Testis (tissue), 2 donors: ENCODE measurements at regions not wholly inside any gene's neighbourhood (a gene's known extent, or its start where the extent isn't known, plus 50 kb on each side); places are given as distances from the start of the nearest gene placed in this dataset.

Source experiments
- DNase-seq: peaks from one replicate; pipeline ENCODE4 v3.0.0-alpha.2; 2019
- H3K27ac ChIP-seq, 2 donors: fragments of 200-600 bp; sonication (generic); one replicate each; pipeline ENCODE4 v1.5.1; 2019
- H3K27me3 ChIP-seq: fragments of 200-600 bp; sonication (generic); one replicate; pipeline ENCODE4 v1.5.1; 2019
- H3K36me3 ChIP-seq: fragments of 200-600 bp; sonication (generic); one replicate; pipeline ENCODE4 v1.5.1; 2017; ENCODE audit warnings: low read depth; ENCODE audit errors: missing control alignments
- H3K4me1 ChIP-seq: fragments of 200-600 bp; sonication (generic); one replicate; pipeline ENCODE4 v1.5.1; 2019
- H3K4me3 ChIP-seq, 2 donors: fragments of 200-600 bp; sonication (generic); one replicate each; pipeline ENCODE4 v1.5.1; 2017 to 2019
- H3K9me3 ChIP-seq: fragments of 200-600 bp; sonication (generic); one replicate; pipeline ENCODE4 v1.5.1; 2017
- CTCF ChIP-seq, 3 experiments: fragments of 450-650 bp in 2 of 3; fragments of 200-600 bp in 1 of 3; sonication (generic) in 1 of 3; IDR thresholded peaks; one replicate each; pipeline ENCODE4 v1.5.1; 2016 to 2019; ENCODE audit warnings: antibody characterized with exemption in 3 of 3, mild to moderate bottlenecking in 2 of 3, moderate library complexity in 1 of 3
- POLR2A ChIP-seq: fragments of 450-650 bp; IDR thresholded peaks from one replicate; pipeline ENCODE4 v1.6.1; 2017; ENCODE audit warnings: antibody characterized with exemption, mild to moderate bottlenecking, moderate library complexity
- WGBS, 2 donors: methylation state at CpG; one replicate each; pipeline ENCODE4 v1.1.5; 2018; 5-methylcytosine and 5-hydroxymethylcytosine counted together
- intact Hi-C: fragments of 100-400 bp; cut with DNase I; formaldehyde crosslinking; loops from one replicate; pipeline ENCODE4 v1.15.1; 2023; ENCODE audit warnings: low total_unique reads

DNA sequence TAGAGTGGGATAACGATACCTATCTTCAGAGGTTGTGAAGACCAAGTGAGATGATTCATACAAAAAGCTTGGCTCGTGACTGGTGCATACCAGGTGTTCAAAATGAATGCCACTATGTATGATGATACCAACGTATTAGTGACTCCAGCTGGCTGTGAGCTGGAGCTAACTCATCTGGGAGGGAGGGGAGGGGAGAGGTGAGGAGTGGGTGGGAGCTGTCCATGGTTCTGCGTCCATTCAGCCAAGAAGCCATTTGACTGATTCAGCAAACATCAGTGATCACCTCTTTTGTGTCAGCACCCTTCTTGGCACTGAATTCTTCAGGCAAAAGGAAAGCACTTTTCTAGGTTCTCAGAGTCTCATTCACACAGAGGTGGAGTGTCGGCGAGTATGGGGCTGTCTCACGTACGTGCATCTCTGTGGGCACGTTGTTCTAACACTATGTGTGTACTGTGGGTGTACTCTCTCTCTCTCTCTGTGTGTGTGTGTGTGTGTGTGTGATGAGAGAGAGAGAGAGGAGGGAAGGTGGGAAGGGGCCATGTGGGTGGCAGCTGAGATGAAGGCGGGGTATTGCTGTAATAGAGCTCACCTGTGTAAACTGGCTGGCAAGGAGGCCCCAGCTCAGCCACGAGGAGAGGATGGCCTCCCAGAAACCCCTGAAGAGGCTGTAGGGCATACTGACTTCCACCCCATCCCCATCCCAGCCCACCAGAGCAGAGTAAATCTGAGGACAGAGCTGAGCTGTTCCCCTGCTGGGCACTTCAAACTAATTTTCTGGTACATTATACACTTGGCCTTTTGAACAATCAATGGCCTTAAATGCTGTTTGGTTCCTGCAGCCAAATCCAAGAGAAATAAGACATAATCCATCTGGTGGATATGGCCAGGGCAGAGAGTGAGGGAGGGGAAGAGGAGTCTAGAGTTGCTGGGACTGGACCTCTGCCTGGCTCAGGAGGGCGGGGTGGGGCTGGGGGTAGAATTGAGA lies 96.1 kb upstream of the THY1 start:
- intact Hi-C loops = no loop called here
- WGBS, 2 donors = 76 to 81% methylated on average over 12 of the region's 12 CpGs
- H3K4me3 ChIP-seq = no peak overlapping the region
- no peaks in the 10 kb centered on the region for H3K9me3 ChIP-seq
- no peak overlapping the region for H3K27ac ChIP-seq
- H3K27me3 ChIP-seq = no peaks in the 10 kb centered on the region
- DNase-seq = no peak
- H3K36me3 ChIP-seq = no peaks in the 10 kb centered on the region
- no peaks in the 10 kb centered on the region for H3K4me1 ChIP-seq
- TF ChIP-seq POLR2A (no peak), CTCF (IDR thresholded peaks at IDR 0.05) (no peak)

DNA sequence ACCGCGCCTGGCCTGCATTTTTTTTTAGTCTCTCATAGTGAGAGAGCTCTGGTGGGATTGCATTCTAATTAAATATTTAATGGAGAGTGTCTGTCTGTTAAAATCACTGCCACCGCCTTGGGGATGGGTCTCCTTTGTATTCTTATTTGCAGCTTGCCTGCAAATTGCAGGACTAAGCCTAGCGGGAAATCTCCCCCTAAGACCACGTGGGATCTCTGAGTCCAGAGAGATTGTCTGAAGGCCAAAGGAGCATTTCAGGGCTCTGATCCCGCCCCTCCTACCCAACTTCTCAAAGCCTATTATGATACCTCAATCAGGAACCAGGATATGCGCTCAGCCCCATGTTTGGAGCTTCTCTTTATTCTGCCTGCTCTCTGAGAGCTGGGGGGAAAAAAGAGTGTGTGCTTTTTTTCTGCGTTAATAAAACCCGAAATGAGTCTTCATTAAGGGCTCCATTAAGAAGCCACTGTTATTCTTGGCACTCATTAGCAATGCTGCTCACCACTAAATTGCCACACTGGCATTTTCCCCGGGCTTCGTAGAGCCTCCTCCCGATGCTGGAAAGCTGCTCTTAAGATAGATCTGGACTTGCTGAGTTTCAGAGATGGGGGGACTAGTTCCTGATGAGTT lies 92.9 kb upstream of the THY1 start:
- no peaks in the 10 kb centered on the region for H3K9me3 ChIP-seq
- DNase-seq = no peak
- TF ChIP-seq POLR2A (no peak), CTCF (IDR thresholded peaks at IDR 0.05) (no peak)

GRCh38 chr11:119513806-119514170 lies 90.8 kb upstream of the THY1 start:
- DNase-seq = no peak
- Histone ChIP-seq H3K9me3 (no peaks in the 10 kb centered on the region), H3K4me3 (no peak overlapping the region), H3K27ac (no peak overlapping the region), H3K27me3 (no peaks in the 10 kb centered on the region), H3K36me3 (no peaks in the 10 kb centered on the region), H3K4me1 (peaks cover 3% of the 10 kb centered on the region)
- WGBS, 2 donors = 89 to 90% methylated on average over 2 to 5 of the region's 5 CpGs
- TF ChIP-seq CTCF (IDR thresholded peaks at IDR 0.05) (no peak), POLR2A (no peak)
- intact Hi-C loops = no loop called here

More for the DNA sequence above, 92.9 kb upstream of the THY1 start:
- intact Hi-C loops = no loop called here
- Histone ChIP-seq H3K27ac (no peak overlapping the region), H3K4me3 (no peak overlapping the region), H3K4me1 (peaks cover 3% of the 10 kb centered on the region), H3K36me3 (no peaks in the 10 kb centered on the region), H3K27me3 (no peaks in the 10 kb centered on the region)
- 63 to 72% methylated on average over 12 of the region's 12 CpGs for WGBS, 2 donors

DNA sequence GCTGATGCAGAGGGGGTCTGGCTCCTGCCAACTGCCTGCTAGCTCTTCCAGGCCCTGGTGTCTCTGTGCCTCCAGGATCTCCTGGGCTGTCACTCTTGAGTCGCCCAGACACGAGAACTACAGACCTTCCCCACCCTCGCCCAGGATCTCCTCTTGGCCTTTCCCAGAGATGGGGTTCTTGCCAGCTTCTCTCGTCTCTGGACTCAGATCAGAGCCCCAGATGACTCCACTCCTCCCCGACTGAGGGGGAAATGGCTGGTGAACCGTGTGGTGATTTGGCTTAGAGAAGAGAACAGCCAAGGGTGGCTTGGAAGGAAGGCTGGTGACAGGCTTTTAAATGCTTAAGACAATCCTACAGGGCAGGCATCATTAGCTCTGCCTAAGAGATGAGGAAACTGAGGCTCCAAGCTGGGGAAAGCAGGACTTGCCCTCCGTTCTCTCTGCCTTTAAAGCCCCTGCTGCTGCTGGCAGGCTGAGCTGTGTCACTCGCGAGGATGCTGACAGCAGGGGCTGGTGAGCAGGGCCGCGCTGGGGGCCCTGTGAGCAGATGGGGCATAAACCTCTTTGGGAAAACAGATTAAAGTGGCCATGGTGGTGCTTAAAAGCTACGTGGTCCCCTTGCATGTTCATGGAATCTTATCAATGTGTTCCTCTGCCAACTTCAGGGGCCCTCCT lies 90.3 kb upstream of the THY1 start:
- Histone ChIP-seq H3K4me1 (peaks cover 3% of the 10 kb centered on the region), H3K9me3 (no peaks in the 10 kb centered on the region), H3K27me3 (no peaks in the 10 kb centered on the region), H3K36me3 (no peaks in the 10 kb centered on the region), H3K4me3 (no peak overlapping the region), H3K27ac (no peak overlapping the region)
- intact Hi-C loops = no loop called here
- no peak for TF ChIP-seq CTCF (IDR thresholded peaks at IDR 0.05)
- no peak for TF ChIP-seq POLR2A
- DNase-seq = no peak
- WGBS, 2 donors = 62 to 67% methylated on average over 12 of the region's 12 CpGs
